ENCODE measurements at regions not wholly inside any gene's neighbourhood (a gene's known extent, or its start where the extent isn't known, plus 50 kb on each side); places are given as distances from the start of the nearest gene placed in this dataset.

DNA sequence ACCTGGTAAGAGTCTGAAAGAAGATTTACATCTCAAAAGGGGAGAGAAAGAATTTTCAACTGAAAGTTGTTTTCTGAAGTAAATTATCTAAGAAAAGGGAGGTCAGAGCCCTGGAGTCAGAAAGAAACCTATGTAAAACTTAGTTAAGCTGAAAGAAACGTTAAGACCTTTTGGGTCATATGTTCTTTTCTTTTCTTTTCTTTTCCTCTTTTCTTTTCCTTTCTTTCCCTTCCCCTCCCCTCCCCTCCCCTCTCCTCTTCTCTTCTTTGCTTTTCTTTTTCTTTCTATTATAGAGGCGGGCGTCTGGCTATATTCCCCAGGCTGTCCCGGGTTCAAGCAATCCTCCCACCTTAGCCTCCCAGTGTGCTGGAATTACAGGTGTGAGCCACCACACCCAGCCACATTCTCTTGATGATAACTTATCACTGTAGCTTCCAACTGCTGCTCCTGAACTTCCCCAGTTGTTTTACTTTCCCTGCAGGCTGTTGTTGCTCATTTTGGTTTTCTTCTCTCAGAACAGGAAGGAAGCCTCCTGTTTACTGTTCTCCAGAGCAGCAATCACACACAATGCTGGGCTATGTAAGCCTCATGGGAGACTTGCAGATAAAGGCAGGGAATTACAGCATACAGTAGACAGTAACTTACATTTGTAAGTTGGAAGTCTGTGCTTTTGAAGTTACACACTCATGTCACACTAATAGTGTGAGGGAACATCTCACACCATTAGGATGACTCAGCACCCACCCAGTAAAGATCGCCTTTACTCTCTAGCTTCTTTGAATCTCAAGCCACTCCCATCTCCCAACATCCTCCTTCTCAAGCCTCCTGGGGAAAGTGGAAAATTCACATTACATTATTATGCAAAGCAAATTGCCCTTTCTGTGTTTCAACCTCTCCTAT lies 2216.6 kb upstream of the WWC1 start:
- no peak for TF ChIP-seq ZNF75D (CRISPR knock-in tag; IDR thresholded peaks at IDR 0.05; ENCODE audit: borderline replicate concordance)
- no peak for TF ChIP-seq ZNF160 (CRISPR knock-in tag; IDR thresholded peaks at IDR 0.05)
- TF ChIP-seq, protein P1, sequence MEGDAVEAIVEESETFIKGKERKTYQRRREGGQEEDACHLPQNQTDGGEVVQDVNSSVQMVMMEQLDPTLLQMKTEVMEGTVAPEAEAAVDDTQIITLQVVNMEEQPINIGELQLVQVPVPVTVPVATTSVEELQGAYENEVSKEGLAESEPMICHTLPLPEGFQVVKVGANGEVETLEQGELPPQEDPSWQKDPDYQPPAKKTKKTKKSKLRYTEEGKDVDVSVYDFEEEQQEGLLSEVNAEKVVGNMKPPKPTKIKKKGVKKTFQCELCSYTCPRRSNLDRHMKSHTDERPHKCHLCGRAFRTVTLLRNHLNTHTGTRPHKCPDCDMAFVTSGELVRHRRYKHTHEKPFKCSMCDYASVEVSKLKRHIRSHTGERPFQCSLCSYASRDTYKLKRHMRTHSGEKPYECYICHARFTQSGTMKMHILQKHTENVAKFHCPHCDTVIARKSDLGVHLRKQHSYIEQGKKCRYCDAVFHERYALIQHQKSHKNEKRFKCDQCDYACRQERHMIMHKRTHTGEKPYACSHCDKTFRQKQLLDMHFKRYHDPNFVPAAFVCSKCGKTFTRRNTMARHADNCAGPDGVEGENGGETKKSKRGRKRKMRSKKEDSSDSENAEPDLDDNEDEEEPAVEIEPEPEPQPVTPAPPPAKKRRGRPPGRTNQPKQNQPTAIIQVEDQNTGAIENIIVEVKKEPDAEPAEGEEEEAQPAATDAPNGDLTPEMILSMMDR (CRISPR knock-in tag; IDR thresholded peaks at IDR 0.05), result no peak
- TF ChIP-seq NFYC (CRISPR knock-in tag; IDR thresholded peaks at IDR 0.05), result no peak
- no peak for TF ChIP-seq KDM5A (IDR thresholded peaks at IDR 0.05; ENCODE audit: borderline replicate concordance, low read length)
